SU-DHL-6 (cell line): ENCODE measurements at regions not wholly inside any gene's neighbourhood (a gene's known extent, or its start where the extent isn't known, plus 50 kb on each side); places are given as distances from the start of the nearest gene placed in this dataset.

Experiments
- CTCF ChIP-seq: fragments of 200-600 bp; sonication (generic); IDR thresholded peaks from one replicate; pipeline ENCODE4 v1.5.1; 2017; ENCODE audit warnings: antibody characterized with exemption, mild to moderate bottlenecking, low read length, moderate library complexity; ENCODE audit not compliant: insufficient read depth, poor library complexity, severe bottlenecking
- EZH2phosphoT487 ChIP-seq: fragments of 200-600 bp; sonication (generic), shearing (Covaris generic); conservative IDR thresholded peaks from 2 replicates; pipeline ENCODE4 v1.6.1; 2018; ENCODE audit warnings: mild to moderate bottlenecking, antibody characterized with exemption, low read length, moderate library complexity, mixed read lengths

- TF ChIP-seq EZH2phosphoT487, result no peak
- TF ChIP-seq CTCF, result no peak
These were observed 84.4 kb downstream of the OTUD1 start for GRCh38 chr10:23523251-23523650.
